ENCODE measurements at regions not wholly inside any gene's neighbourhood (a gene's known extent, or its start where the extent isn't known, plus 50 kb on each side); places are given as distances from the start of the nearest gene placed in this dataset.
A peak's percentile ranks its signal among the peaks of the same experiment; 100 is the strongest.

GRCh38 chr14:50002926-50003212 lies 110.0 kb downstream of the ARF6 start:
- ChIA-PET POLR2A (interaction anchor here (0.6 kb wide), 2 partner anchors 110 to 410 kb away, joined by 9 to 11 read pairs; no protein-coding TSS in a partner anchor), CTCF (interaction anchor here (0.9 kb wide), 1 partner anchor 10 kb away, joined by 3 read pairs; no protein-coding TSS in a partner anchor)
- Histone ChIP-seq H3K27ac (ENCODE audit: low read length) (peak overlapping the region; percentile 100), H3K36me3 (ENCODE audit: control insufficient read depth, insufficient read depth, low read length) (no peaks in the 10 kb centered on the region), H3K4me1 (ENCODE audit: control insufficient read depth, insufficient read depth, low read length) (peaks cover 69% of the 10 kb centered on the region), H3K9me3 (ENCODE audit: control insufficient read depth, insufficient read depth, low read depth, low read length) (no peaks in the 10 kb centered on the region), H3K4me3 (ENCODE audit: low read depth in 2 of 2, low read length in 2 of 2) (peak overlapping the region; percentile 44 to 54), H3K27me3 (ENCODE audit: control insufficient read depth, insufficient read depth, low read length) (no peaks in the 10 kb centered on the region)
- intact Hi-C loops (cut with micrococcal nuclease; ENCODE audit: unreplicated experiment) (loop anchor here (5.0 kb wide), 1 partner anchor 99 kb away; no protein-coding TSS in a partner anchor), in situ Hi-C loops (cut with HindIII; ENCODE audit: low pct_unique_long_range_greater_than_20kb, low sequenced_read_pairs) (no loop called here)
- no peak for TF ChIP-seq REST (IDR thresholded peaks at IDR 0.05; ENCODE audit: insufficient read depth in 1 of 2, low read depth in 2 of 2, low read length in 1 of 2)
- TF ChIP-seq CTCF (IDR thresholded peaks at IDR 0.05), result no peak
- TF ChIP-seq POLR2AphosphoS5 (IDR thresholded peaks at IDR 0.05; ENCODE audit: low read depth, low read length), result no peak
- no peak for TF ChIP-seq TCF7L2 (IDR thresholded peaks at IDR 0.05; ENCODE audit: low read depth, low read length)
- no peak for TF ChIP-seq SIN3A (IDR thresholded peaks at IDR 0.05; ENCODE audit: borderline replicate concordance, insufficient read depth, low read depth, low read length)
- DNase-seq (ENCODE audit: low read depth, low spot score) (no peak), ATAC-seq (no peak)
- no TSS peak for BruUV-seq (replicated peaks)

- ChIA-PET POLR2A (interaction anchor here (0.6 kb wide), 6 partner anchors 12 to 411 kb away, joined by 3 to 11 read pairs (median 4); no protein-coding TSS in a partner anchor), CTCF (interaction anchor here (0.6 to 0.9 kb wide), 3 partner anchors 11 to 124 kb away, joined by 3 to 8 read pairs (median 4); no protein-coding TSS in a partner anchor)
- intact Hi-C loops (cut with micrococcal nuclease; ENCODE audit: unreplicated experiment) (loop anchor here (5.0 kb wide), 1 partner anchor 99 kb away; no protein-coding TSS in a partner anchor), in situ Hi-C loops (cut with HindIII; ENCODE audit: low pct_unique_long_range_greater_than_20kb, low sequenced_read_pairs) (no loop called here)
- H3K36me3 ChIP-seq (ENCODE audit: control insufficient read depth, insufficient read depth, low read length), result no peaks in the 10 kb centered on the region
- no peaks in the 10 kb centered on the region for H3K27me3 ChIP-seq (ENCODE audit: control insufficient read depth, insufficient read depth, low read length)
- peak overlapping the region; percentile 44 to 54 for H3K4me3 ChIP-seq (ENCODE audit: low read depth in 2 of 2, low read length in 2 of 2)
- peak; percentile 52 for ATAC-seq
- BruUV-seq (replicated peaks), result TSS peak; percentile 94
- H3K4me1 ChIP-seq (ENCODE audit: control insufficient read depth, insufficient read depth, low read length), result peaks cover 69% of the 10 kb centered on the region
- DNase-seq (ENCODE audit: low read depth, low spot score), result no peak
- 0 out of 2 replicates have a peak, but pooled peaks have one; percentile 40 for TF ChIP-seq SIN3A (IDR thresholded peaks at IDR 0.05; ENCODE audit: borderline replicate concordance, insufficient read depth, low read depth, low read length)
- TF ChIP-seq POLR2AphosphoS5 (IDR thresholded peaks at IDR 0.05; ENCODE audit: low read depth, low read length), result peak; percentile 78
- TF ChIP-seq REST (IDR thresholded peaks at IDR 0.05; ENCODE audit: insufficient read depth in 1 of 2, low read depth in 2 of 2, low read length in 1 of 2), result no peak
- TF ChIP-seq TCF7L2 (IDR thresholded peaks at IDR 0.05; ENCODE audit: low read depth, low read length), result no peak
- no peak for TF ChIP-seq CTCF (IDR thresholded peaks at IDR 0.05)
- peak overlapping the region; percentile 100 for H3K27ac ChIP-seq (ENCODE audit: low read length)
- no peaks in the 10 kb centered on the region for H3K9me3 ChIP-seq (ENCODE audit: control insufficient read depth, insufficient read depth, low read depth, low read length)
These were observed 110.5 kb downstream of the ARF6 start for GRCh38 chr14:50003213-50004021.

All from Panc1 (cell line).